ENCODE measurements at regions not wholly inside any gene's neighbourhood (a gene's known extent, or its start where the extent isn't known, plus 50 kb on each side); places are given as distances from the start of the nearest gene placed in this dataset.
"Not testable (repeated sequence)": the region's sequence is repeated elsewhere in the genome, so short reads cannot be mapped to it uniquely, and the experiment has no call there.

- Histone ChIP-seq H3K9ac (ENCODE audit: low read length) (no peak overlapping the region), H2AFZ (ENCODE audit: insufficient read depth, low read depth, low read length, poor library complexity, severe bottlenecking) (no peak overlapping the region), H3K36me3 (replicated peaks in 1 of 2; ENCODE audit: control extremely low read depth in 1 of 2, control insufficient read depth in 1 of 2, extremely low read depth in 1 of 2, insufficient read depth in 2 of 2, low read length in 1 of 2) (no peaks in the 10 kb centered on the region), H3K79me2 (ENCODE audit: control insufficient read depth, insufficient read depth, low read length) (no peaks in the 10 kb centered on the region), H3K4me1 (ENCODE audit: control insufficient read depth in 2 of 2, insufficient read depth in 2 of 2, low read length in 2 of 2) (no peaks in the 10 kb centered on the region), H3K27me3 (replicated peaks in 1 of 4; ENCODE audit: control extremely low read depth in 1 of 4, control insufficient read depth in 3 of 4, insufficient read depth in 4 of 4, low read length in 3 of 4) (no peaks in the 10 kb centered on the region), H4K20me1 (ENCODE audit: control insufficient read depth, insufficient read depth, low read length, poor library complexity, severe bottlenecking) (no peaks in the 10 kb centered on the region), H3K27ac (ENCODE audit: low read length in 2 of 2) (no peak overlapping the region), H3K4me3 (ENCODE audit: control extremely low read depth in 1 of 5, extremely low read depth in 1 of 5, insufficient read depth in 1 of 5, low read depth in 2 of 5, low read length in 4 of 5) (no peak overlapping the region), H3K9me3 (ENCODE audit: control extremely low read depth in 1 of 3, control insufficient read depth in 2 of 3, insufficient read depth in 1 of 3, low read length in 2 of 3) (peaks cover 0 to 2% (median 0%) of the 10 kb centered on the region in 3 donors), H3K4me2 (replicated peaks; ENCODE audit: low read depth, low read length, poor library complexity, severe bottlenecking) (no peak overlapping the region)
- DNase-seq = no peak
- Mint-ChIP-seq H3K9me3 (ENCODE audit: insufficient read depth) (peaks cover 3% of the 10 kb centered on the region), H3K27me3 (no peaks in the 10 kb centered on the region), H3K4me1 (no peaks in the 10 kb centered on the region), H3K27ac (no peak overlapping the region), H3K4me3 (no peak overlapping the region)
- 56% methylated on average over 3 of the region's 3 CpGs for WGBS (ENCODE audit: insufficient coverage)
- POLR2A ChIA-PET = no interaction called here
- ATAC-seq (ENCODE audit: low read depth) = no peak
- CTCF ChIA-PET = no interaction called here
- intact Hi-C loops (cut with micrococcal nuclease) = no loop called here
- TF ChIP-seq EZH2 (IDR thresholded peaks at IDR 0.05; ENCODE audit: borderline replicate concordance, insufficient read depth, low read depth, low read length, poor library complexity, severe bottlenecking) (no peak), CTCF (IDR thresholded peaks at IDR 0.05) (no peak)
Observed at GRCh38 chr12:126974779-126975178, 1292.2 kb upstream of the TMEM132C start.

- no peak overlapping the region for H3K27ac Mint-ChIP-seq
- no peaks in the 10 kb centered on the region for H4K20me1 ChIP-seq (ENCODE audit: control insufficient read depth, insufficient read depth, low read length, poor library complexity, severe bottlenecking)
- H3K36me3 ChIP-seq (replicated peaks in 1 of 2; ENCODE audit: control extremely low read depth in 1 of 2, control insufficient read depth in 1 of 2, extremely low read depth in 1 of 2, insufficient read depth in 2 of 2, low read length in 1 of 2) = no peaks in the 10 kb centered on the region
- no peaks in the 10 kb centered on the region for H3K4me1 Mint-ChIP-seq
- no peaks in the 10 kb centered on the region for H3K9me3 ChIP-seq (ENCODE audit: control extremely low read depth in 1 of 3, control insufficient read depth in 2 of 3, insufficient read depth in 1 of 3, low read length in 2 of 3)
- TF ChIP-seq CTCF (IDR thresholded peaks at IDR 0.05) = no peak
- no peak for TF ChIP-seq EZH2 (IDR thresholded peaks at IDR 0.05; ENCODE audit: borderline replicate concordance, insufficient read depth, low read depth, low read length, poor library complexity, severe bottlenecking)
- H3K9me3 Mint-ChIP-seq (ENCODE audit: insufficient read depth) = peaks cover 7% of the 10 kb centered on the region
- ChIA-PET CTCF (no interaction called here), POLR2A (no interaction called here)
- DNase-seq (no peak), ATAC-seq (ENCODE audit: low read depth) (no peak)
- no peaks in the 10 kb centered on the region for H3K27me3 Mint-ChIP-seq
- intact Hi-C loops (cut with micrococcal nuclease) = no loop called here
- no peak overlapping the region for H3K9ac ChIP-seq (ENCODE audit: low read length)
- no peak overlapping the region for H3K27ac ChIP-seq (ENCODE audit: low read length in 2 of 2)
- no peaks in the 10 kb centered on the region for H3K79me2 ChIP-seq (ENCODE audit: control insufficient read depth, insufficient read depth, low read length)
- H3K27me3 ChIP-seq (replicated peaks in 1 of 4; ENCODE audit: control extremely low read depth in 1 of 4, control insufficient read depth in 3 of 4, insufficient read depth in 4 of 4, low read length in 3 of 4) = no peaks in the 10 kb centered on the region
- no peak overlapping the region for H3K4me3 Mint-ChIP-seq
- no peak overlapping the region for H2AFZ ChIP-seq (ENCODE audit: insufficient read depth, low read depth, low read length, poor library complexity, severe bottlenecking)
- WGBS (ENCODE audit: insufficient coverage) = 89% methylated on average over 3 of the region's 6 CpGs
- no peak overlapping the region for H3K4me2 ChIP-seq (replicated peaks; ENCODE audit: low read depth, low read length, poor library complexity, severe bottlenecking)
- no peaks in the 10 kb centered on the region for H3K4me1 ChIP-seq (ENCODE audit: control insufficient read depth in 2 of 2, insufficient read depth in 2 of 2, low read length in 2 of 2)
- no peak overlapping the region for H3K4me3 ChIP-seq (ENCODE audit: control extremely low read depth in 1 of 5, extremely low read depth in 1 of 5, insufficient read depth in 1 of 5, low read depth in 2 of 5, low read length in 4 of 5)
Observed at GRCh38 chr12:126976579-126976978, 1290.4 kb upstream of the TMEM132C start.

- DNase-seq; ATAC-seq (ENCODE audit: low read depth); H3K9me3 ChIP-seq (ENCODE audit: control extremely low read depth in 1 of 3, control insufficient read depth in 2 of 3, insufficient read depth in 1 of 3, low read length in 2 of 3); H3K4me1 Mint-ChIP-seq; H4K20me1 ChIP-seq (ENCODE audit: control insufficient read depth, insufficient read depth, low read length, poor library complexity, severe bottlenecking); H3K4me2 ChIP-seq (replicated peaks; ENCODE audit: low read depth, low read length, poor library complexity, severe bottlenecking); intact Hi-C loops (cut with micrococcal nuclease); CTCF ChIA-PET; H3K4me3 ChIP-seq (ENCODE audit: control extremely low read depth in 1 of 5, extremely low read depth in 1 of 5, insufficient read depth in 1 of 5, low read depth in 2 of 5, low read length in 4 of 5); H3K79me2 ChIP-seq (ENCODE audit: control insufficient read depth, insufficient read depth, low read length); H3K27me3 ChIP-seq (replicated peaks in 1 of 4; ENCODE audit: control extremely low read depth in 1 of 4, control insufficient read depth in 3 of 4, insufficient read depth in 4 of 4, low read length in 3 of 4); H3K9ac ChIP-seq (ENCODE audit: low read length); H3K4me3 Mint-ChIP-seq; H3K27ac ChIP-seq (ENCODE audit: low read length in 2 of 2); H3K27me3 Mint-ChIP-seq; POLR2A ChIA-PET; H3K27ac Mint-ChIP-seq; H3K36me3 ChIP-seq (replicated peaks in 1 of 2; ENCODE audit: control extremely low read depth in 1 of 2, control insufficient read depth in 1 of 2, extremely low read depth in 1 of 2, insufficient read depth in 2 of 2, low read length in 1 of 2); H3K4me1 ChIP-seq (ENCODE audit: control insufficient read depth in 2 of 2, insufficient read depth in 2 of 2, low read length in 2 of 2); H2AFZ ChIP-seq (ENCODE audit: insufficient read depth, low read depth, low read length, poor library complexity, severe bottlenecking): not testable (repeated sequence)
- WGBS (ENCODE audit: insufficient coverage) = no CpG with 5 or more reads among the region's 2 CpGs
- peaks cover 10% of the 10 kb centered on the region for H3K9me3 Mint-ChIP-seq (ENCODE audit: insufficient read depth)
Observed at GRCh38 chr12:126979564-126979963, 1287.4 kb upstream of the TMEM132C start.

Data from B cell (primary cell).